HepG2 (cell line): ENCODE measurements at regions not wholly inside any gene's neighbourhood (a gene's known extent, or its start where the extent isn't known, plus 50 kb on each side); places are given as distances from the start of the nearest gene placed in this dataset.

Experiments used
- AGO2 ChIP-seq: fragments of 200-400 bp; formaldehyde crosslinking; optimal IDR thresholded peaks from 2 replicates; pipeline ENCODE3; 2017; ENCODE audit warnings: mild to moderate bottlenecking, low read depth, low read length, moderate library complexity
- CBX5 ChIP-seq: sonication (generic); formaldehyde crosslinking; IDR thresholded peaks from 2 replicates; pipeline ENCODE4 v1.4.0; 2020; ENCODE audit warnings: missing genetic modification reagents, borderline replicate concordance
- ELK4 ChIP-seq: sonication (generic); formaldehyde crosslinking; IDR thresholded peaks from 2 replicates; pipeline ENCODE4 v1.9.0; 2021; ENCODE audit warnings: missing genetic modification reagents, borderline replicate concordance
- NR2C2 ChIP-seq: sonication (generic); formaldehyde crosslinking; IDR thresholded peaks from 2 replicates; pipeline ENCODE4 v1.4.0; 2020; ENCODE audit warnings: missing genetic modification reagents, mild to moderate bottlenecking, moderate library complexity, borderline replicate concordance
- POGK ChIP-seq: sonication (generic); formaldehyde crosslinking; conservative IDR thresholded peaks from 2 replicates; pipeline ENCODE4 v1.8.0; 2022; ENCODE audit warnings: mild to moderate bottlenecking, moderate library complexity, missing genetic modification reagents
- POLR2A ChIP-seq, 2 experiments: IDR thresholded peaks; 2 replicates each; pipeline ENCODE4 v1.6.1; 2011; ENCODE audit warnings: low read depth in 2 of 2, low read length in 2 of 2, mild to moderate bottlenecking in 1 of 2, moderate library complexity in 1 of 2; ENCODE audit not compliant: insufficient read depth in 1 of 2
- POLR2AphosphoS5 ChIP-seq: IDR thresholded peaks from 2 replicates; pipeline ENCODE4 v1.6.1; 2012; ENCODE audit warnings: low read depth, low read length
- SIX1 ChIP-seq: sonication (generic); formaldehyde crosslinking; IDR thresholded peaks from 2 replicates; pipeline ENCODE4 v1.4.0; 2020; ENCODE audit warnings: missing genetic modification reagents, borderline replicate concordance
- SP4 ChIP-seq: sonication (generic); formaldehyde crosslinking; IDR thresholded peaks from 2 replicates; pipeline ENCODE4 v1.8.1; 2023; ENCODE audit warnings: mild to moderate bottlenecking, missing genetic modification reagents
- SRSF1 ChIP-seq: fragments of 200-400 bp; formaldehyde crosslinking; optimal IDR thresholded peaks from 2 replicates; pipeline ENCODE3; 2017; ENCODE audit warnings: mild to moderate bottlenecking, low read depth, low read length, moderate library complexity
- TAF15 ChIP-seq: fragments of 200-400 bp; formaldehyde crosslinking; IDR thresholded peaks from one replicate; pipeline ENCODE4 v1.6.1; 2018; ENCODE audit warnings: mild to moderate bottlenecking, low read depth, low read length; ENCODE audit not compliant: poor library complexity, severe bottlenecking
- TBX3 ChIP-seq: fragments of 450-650 bp; IDR thresholded peaks from 2 replicates; pipeline ENCODE4 v1.6.1; 2017; ENCODE audit warnings: antibody characterized with exemption, mild to moderate bottlenecking, inconsistent platforms, borderline replicate concordance
- TGIF2 ChIP-seq: IDR thresholded peaks from 2 replicates; pipeline ENCODE4 v1.6.1; 2016; ENCODE audit warnings: control low read depth, missing compliant biosample characterization
- ZBTB4 ChIP-seq: sonication (generic); formaldehyde crosslinking; IDR thresholded peaks from 2 replicates; pipeline ENCODE4 v1.4.0; 2020; ENCODE audit warnings: missing genetic modification reagents, mild to moderate bottlenecking, borderline replicate concordance
- ZFP62 ChIP-seq: sonication (generic); formaldehyde crosslinking; IDR thresholded peaks from 2 replicates; pipeline ENCODE4 v1.4.0; 2020; ENCODE audit warnings: missing genetic modification reagents
- ZNF143 ChIP-seq: sonication (generic); formaldehyde crosslinking; IDR thresholded peaks from 2 replicates; pipeline ENCODE4 v1.4.0; 2020; ENCODE audit warnings: missing genetic modification reagents
- ZNF280B ChIP-seq: sonication (generic); formaldehyde crosslinking; IDR thresholded peaks from 2 replicates; pipeline ENCODE4 v1.5.0; 2020; ENCODE audit warnings: missing genetic modification reagents, mild to moderate bottlenecking, borderline replicate concordance
- ZNF326 ChIP-seq: sonication (generic); formaldehyde crosslinking; IDR thresholded peaks from 2 replicates; pipeline ENCODE4 v1.4.0; 2020; ENCODE audit warnings: missing genetic modification reagents, borderline replicate concordance
- ZNF33B ChIP-seq: sonication (generic); formaldehyde crosslinking; IDR thresholded peaks from 2 replicates; pipeline ENCODE4 v1.5.1; 2020; ENCODE audit warnings: mild to moderate bottlenecking, missing genetic modification reagents
- ZNF501 ChIP-seq: sonication (generic); formaldehyde crosslinking; IDR thresholded peaks from 2 replicates; pipeline ENCODE4 v1.5.1; 2020; ENCODE audit warnings: mild to moderate bottlenecking, moderate library complexity, missing genetic modification reagents
- ZNF564 ChIP-seq: sonication (generic); formaldehyde crosslinking; IDR thresholded peaks from 2 replicates; pipeline ENCODE4 v1.8.1; 2023; ENCODE audit warnings: mild to moderate bottlenecking, missing genetic modification reagents
- ZNF569 ChIP-seq: sonication (generic); formaldehyde crosslinking; IDR thresholded peaks from 2 replicates; pipeline ENCODE4 v1.5.0; 2020; ENCODE audit warnings: mild to moderate bottlenecking, missing genetic modification reagents, moderate library complexity, borderline replicate concordance
- ZNF883 ChIP-seq: sonication (generic); formaldehyde crosslinking; IDR thresholded peaks from 2 replicates; pipeline ENCODE4 v1.5.1; 2020; ENCODE audit warnings: mild to moderate bottlenecking, missing genetic modification reagents; ENCODE audit errors: not compliant biosample characterization
- ZSCAN12 ChIP-seq: sonication (generic); formaldehyde crosslinking; IDR thresholded peaks from 2 replicates; pipeline ENCODE4 v1.9.0; 2021; ENCODE audit warnings: mild to moderate bottlenecking, missing genetic modification reagents

- TF ChIP-seq ZNF326 (CRISPR knock-in tag) (peak; percentile 85; the same call in 1 of the 2 replicates), SIX1 (CRISPR knock-in tag) (no peak), ZNF883 (CRISPR knock-in tag) (no peak), ZNF564 (CRISPR knock-in tag) (no peak), NR2C2 (CRISPR knock-in tag) (no peak), ZBTB4 (CRISPR knock-in tag) (0 out of 2 replicates have a peak, but pooled peaks have one; percentile 29), TAF15 (no peak), POGK (CRISPR knock-in tag) (no peak), TBX3 (no peak), ZFP62 (no peak), AGO2 (peak; percentile 72), POLR2AphosphoS5 (peak; percentile 42), SRSF1 (no peak), ZSCAN12 (CRISPR knock-in tag) (no peak), POLR2A (IDR thresholded peaks at IDR 0.05; ENCODE audit: insufficient read depth in 1 of 2, low read depth in 2 of 2, low read length in 2 of 2) (peak in 1 of 2 experiments; percentile 55; a peak in 3 of 4 replicates), ZNF501 (CRISPR knock-in tag) (no peak), ZNF280B (no peak), ZNF143 (0 out of 2 replicates have a peak, but pooled peaks have one; percentile 51), ZNF33B (CRISPR knock-in tag) (no peak), SP4 (CRISPR knock-in tag) (no peak), CBX5 (no peak), ELK4 (CRISPR knock-in tag) (no peak), ZNF569 (CRISPR knock-in tag) (no peak), TGIF2 (CRISPR knock-in tag) (0 out of 2 replicates have a peak, but pooled peaks have one; percentile 28)
Measured at GRCh38 chr16:31712064-31712540, 161.5 kb upstream of the ZNF267 start (continued).
